ENCODE measurements at regions not wholly inside any gene's neighbourhood (a gene's known extent, or its start where the extent isn't known, plus 50 kb on each side); places are given as distances from the start of the nearest gene placed in this dataset.

- no peak for TF ChIP-seq CTCF (IDR thresholded peaks at IDR 0.05)
- TF ChIP-seq EP300 (IDR thresholded peaks at IDR 0.05): no peak
- no peak for TF ChIP-seq POLR2A (IDR thresholded peaks at IDR 0.05)
- no peak for TF ChIP-seq POLR2AphosphoS5 (IDR thresholded peaks at IDR 0.05)
Measured at GRCh38 chr5:157961896-157962590, 103.1 kb upstream of the CLINT1 start.
